C4-2B (cell line): ENCODE measurements at regions not wholly inside any gene's neighbourhood (a gene's known extent, or its start where the extent isn't known, plus 50 kb on each side); places are given as distances from the start of the nearest gene placed in this dataset.

ENCODE experiments used
- ZFX ChIP-seq: fragments of 450-650 bp; IDR thresholded peaks from 2 replicates; pipeline ENCODE4 v1.6.1; 2017
- TF ChIP-seq, protein P1 (sequence below): fragments of 450-650 bp; conservative IDR thresholded peaks from 2 replicates; pipeline ENCODE4 v1.5.1; 2017; ENCODE audit warnings: mild to moderate bottlenecking

DNA sequence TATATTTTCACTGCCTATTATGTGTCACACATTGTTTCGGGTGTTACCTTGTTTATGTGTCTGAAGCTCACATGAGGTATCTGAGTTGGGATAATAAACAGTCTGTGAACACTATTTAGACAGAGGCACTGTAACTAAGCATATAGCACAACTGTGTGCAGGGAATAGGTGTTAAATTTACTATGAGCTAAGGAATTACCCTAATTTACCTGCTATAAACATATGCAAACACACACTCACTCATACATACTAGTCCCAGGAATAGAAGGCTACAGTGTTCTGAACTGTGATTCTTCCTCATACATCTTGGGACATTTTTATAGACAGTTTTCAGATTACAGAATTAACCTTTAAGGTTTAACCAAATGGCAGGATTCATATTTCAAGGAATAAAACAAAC lies 127.6 kb upstream of the SPANXN4 start:
- TF ChIP-seq, protein P1, sequence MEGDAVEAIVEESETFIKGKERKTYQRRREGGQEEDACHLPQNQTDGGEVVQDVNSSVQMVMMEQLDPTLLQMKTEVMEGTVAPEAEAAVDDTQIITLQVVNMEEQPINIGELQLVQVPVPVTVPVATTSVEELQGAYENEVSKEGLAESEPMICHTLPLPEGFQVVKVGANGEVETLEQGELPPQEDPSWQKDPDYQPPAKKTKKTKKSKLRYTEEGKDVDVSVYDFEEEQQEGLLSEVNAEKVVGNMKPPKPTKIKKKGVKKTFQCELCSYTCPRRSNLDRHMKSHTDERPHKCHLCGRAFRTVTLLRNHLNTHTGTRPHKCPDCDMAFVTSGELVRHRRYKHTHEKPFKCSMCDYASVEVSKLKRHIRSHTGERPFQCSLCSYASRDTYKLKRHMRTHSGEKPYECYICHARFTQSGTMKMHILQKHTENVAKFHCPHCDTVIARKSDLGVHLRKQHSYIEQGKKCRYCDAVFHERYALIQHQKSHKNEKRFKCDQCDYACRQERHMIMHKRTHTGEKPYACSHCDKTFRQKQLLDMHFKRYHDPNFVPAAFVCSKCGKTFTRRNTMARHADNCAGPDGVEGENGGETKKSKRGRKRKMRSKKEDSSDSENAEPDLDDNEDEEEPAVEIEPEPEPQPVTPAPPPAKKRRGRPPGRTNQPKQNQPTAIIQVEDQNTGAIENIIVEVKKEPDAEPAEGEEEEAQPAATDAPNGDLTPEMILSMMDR, result no peak
- TF ChIP-seq ZFX, result no peak
